ENCODE measurements at regions not wholly inside any gene's neighbourhood (a gene's known extent, or its start where the extent isn't known, plus 50 kb on each side); places are given as distances from the start of the nearest gene placed in this dataset.

- TF ChIP-seq CTCF (IDR thresholded peaks at IDR 0.05) = no peak
- no peak for TF ChIP-seq POLR2AphosphoS5 (IDR thresholded peaks at IDR 0.05; ENCODE audit: low read depth, low read length)
Measured at GRCh38 chr14:94918896-94919295, 149.0 kb upstream of the GSC start.
